Ishikawa (cell line): ENCODE measurements at regions not wholly inside any gene's neighbourhood (a gene's known extent, or its start where the extent isn't known, plus 50 kb on each side); places are given as distances from the start of the nearest gene placed in this dataset.
A peak's percentile ranks its signal among the peaks of the same experiment; 100 is the strongest.

Source experiments
- CEBPB ChIP-seq: IDR thresholded peaks from 2 replicates; pipeline ENCODE4 v1.6.1; 2012
- CREB1 ChIP-seq: IDR thresholded peaks from 2 replicates; pipeline ENCODE4 v1.6.1; 2012; ENCODE audit warnings: low read depth
- EGR1 ChIP-seq: IDR thresholded peaks from 2 replicates; pipeline ENCODE4 v1.6.1; 2012
- EP300 ChIP-seq: IDR thresholded peaks from 2 replicates; pipeline ENCODE4 v1.6.1; 2012; ENCODE audit warnings: borderline replicate concordance
- FOXM1 ChIP-seq: IDR thresholded peaks from 2 replicates; pipeline ENCODE4 v1.6.1; 2012; ENCODE audit warnings: low read depth, borderline replicate concordance
- NFIC ChIP-seq: IDR thresholded peaks from 2 replicates; pipeline ENCODE4 v1.6.1; 2012
- RAD21 ChIP-seq: IDR thresholded peaks from 2 replicates; pipeline ENCODE4 v1.6.1; 2012; ENCODE audit warnings: low read depth
- TAF1 ChIP-seq: IDR thresholded peaks from 2 replicates; pipeline ENCODE4 v1.6.1; 2012; ENCODE audit warnings: low read depth, mild to moderate bottlenecking
- TCF12 ChIP-seq: IDR thresholded peaks from 2 replicates; pipeline ENCODE4 v1.6.1; 2012; ENCODE audit warnings: low read depth
- TEAD4 ChIP-seq: IDR thresholded peaks from 2 replicates; pipeline ENCODE4 v1.6.1; 2012
- YY1 ChIP-seq: IDR thresholded peaks from 2 replicates; pipeline ENCODE4 v1.6.1; 2012; ENCODE audit warnings: low read depth
- ZBTB7A ChIP-seq: IDR thresholded peaks from 2 replicates; pipeline ENCODE4 v1.6.1; 2012; ENCODE audit warnings: low read depth
- TF ChIP-seq, protein P1 (sequence below): IDR thresholded peaks from 2 replicates; pipeline ENCODE4 v1.6.1; 2012; ENCODE audit warnings: low read depth, mild to moderate bottlenecking
- TF ChIP-seq, protein P2 (sequence below): IDR thresholded peaks from 2 replicates; pipeline ENCODE4 v1.6.1; 2012
- TF ChIP-seq, protein P3 (sequence below): IDR thresholded peaks from 2 replicates; pipeline ENCODE4 v1.6.1; 2012

DNA sequence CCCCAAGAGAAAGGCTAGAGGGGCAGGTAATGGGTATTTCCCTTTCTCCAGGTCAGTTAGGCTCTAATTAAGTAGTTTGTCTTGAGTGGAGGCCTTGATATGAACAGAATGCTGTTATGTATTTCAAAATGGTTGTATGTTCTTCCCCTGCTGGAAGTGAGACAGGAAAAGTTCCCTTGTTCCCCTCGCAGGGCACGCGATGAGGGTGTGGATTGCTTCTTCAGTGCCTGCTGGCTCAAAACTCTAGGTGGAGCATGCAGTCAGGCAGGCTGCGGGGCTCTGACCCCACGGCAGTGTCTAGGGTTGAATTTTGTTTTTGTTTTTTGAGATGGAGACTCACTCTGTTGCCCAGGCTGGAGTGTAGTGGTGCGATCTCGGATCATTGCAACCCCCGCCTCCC lies 110.4 kb upstream of the XIST start:
- TF ChIP-seq, protein P1, sequence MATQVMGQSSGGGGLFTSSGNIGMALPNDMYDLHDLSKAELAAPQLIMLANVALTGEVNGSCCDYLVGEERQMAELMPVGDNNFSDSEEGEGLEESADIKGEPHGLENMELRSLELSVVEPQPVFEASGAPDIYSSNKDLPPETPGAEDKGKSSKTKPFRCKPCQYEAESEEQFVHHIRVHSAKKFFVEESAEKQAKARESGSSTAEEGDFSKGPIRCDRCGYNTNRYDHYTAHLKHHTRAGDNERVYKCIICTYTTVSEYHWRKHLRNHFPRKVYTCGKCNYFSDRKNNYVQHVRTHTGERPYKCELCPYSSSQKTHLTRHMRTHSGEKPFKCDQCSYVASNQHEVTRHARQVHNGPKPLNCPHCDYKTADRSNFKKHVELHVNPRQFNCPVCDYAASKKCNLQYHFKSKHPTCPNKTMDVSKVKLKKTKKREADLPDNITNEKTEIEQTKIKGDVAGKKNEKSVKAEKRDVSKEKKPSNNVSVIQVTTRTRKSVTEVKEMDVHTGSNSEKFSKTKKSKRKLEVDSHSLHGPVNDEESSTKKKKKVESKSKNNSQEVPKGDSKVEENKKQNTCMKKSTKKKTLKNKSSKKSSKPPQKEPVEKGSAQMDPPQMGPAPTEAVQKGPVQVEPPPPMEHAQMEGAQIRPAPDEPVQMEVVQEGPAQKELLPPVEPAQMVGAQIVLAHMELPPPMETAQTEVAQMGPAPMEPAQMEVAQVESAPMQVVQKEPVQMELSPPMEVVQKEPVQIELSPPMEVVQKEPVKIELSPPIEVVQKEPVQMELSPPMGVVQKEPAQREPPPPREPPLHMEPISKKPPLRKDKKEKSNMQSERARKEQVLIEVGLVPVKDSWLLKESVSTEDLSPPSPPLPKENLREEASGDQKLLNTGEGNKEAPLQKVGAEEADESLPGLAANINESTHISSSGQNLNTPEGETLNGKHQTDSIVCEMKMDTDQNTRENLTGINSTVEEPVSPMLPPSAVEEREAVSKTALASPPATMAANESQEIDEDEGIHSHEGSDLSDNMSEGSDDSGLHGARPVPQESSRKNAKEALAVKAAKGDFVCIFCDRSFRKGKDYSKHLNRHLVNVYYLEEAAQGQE: no peak
- no peak for TF ChIP-seq TEAD4
- TF ChIP-seq, protein P2, sequence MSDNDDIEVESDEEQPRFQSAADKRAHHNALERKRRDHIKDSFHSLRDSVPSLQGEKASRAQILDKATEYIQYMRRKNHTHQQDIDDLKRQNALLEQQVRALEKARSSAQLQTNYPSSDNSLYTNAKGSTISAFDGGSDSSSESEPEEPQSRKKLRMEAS: no peak
- TF ChIP-seq NFIC: no peak

DNA sequence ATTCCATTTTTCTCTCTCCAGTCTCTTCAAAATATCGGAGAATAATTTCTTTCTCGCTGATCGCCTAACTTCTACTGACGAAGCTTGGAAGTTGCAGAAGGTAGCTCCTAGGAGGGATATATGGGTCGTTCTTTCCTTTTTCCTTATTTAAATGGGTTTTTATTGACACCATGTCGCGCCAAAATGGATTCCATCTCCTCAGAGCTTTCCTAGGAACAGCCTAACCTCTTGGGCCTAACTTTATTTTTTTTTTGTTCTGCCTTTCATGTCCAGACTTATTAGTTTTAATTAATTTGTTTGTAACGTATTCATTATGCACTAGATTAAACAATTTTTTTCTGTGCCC lies 92.0 kb upstream of the XIST start:
- TF ChIP-seq, protein P3, sequence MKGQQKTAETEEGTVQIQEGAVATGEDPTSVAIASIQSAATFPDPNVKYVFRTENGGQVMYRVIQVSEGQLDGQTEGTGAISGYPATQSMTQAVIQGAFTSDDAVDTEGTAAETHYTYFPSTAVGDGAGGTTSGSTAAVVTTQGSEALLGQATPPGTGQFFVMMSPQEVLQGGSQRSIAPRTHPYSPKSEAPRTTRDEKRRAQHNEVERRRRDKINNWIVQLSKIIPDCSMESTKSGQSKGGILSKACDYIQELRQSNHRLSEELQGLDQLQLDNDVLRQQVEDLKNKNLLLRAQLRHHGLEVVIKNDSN: no peak
- TF ChIP-seq CREB1 (no peak), YY1 (no peak), EGR1 (no peak), TAF1 (no peak), TEAD4 (no peak), RAD21 (no peak), ZBTB7A (no peak), NFIC (no peak), TCF12 (no peak), EP300 (no peak), CEBPB (no peak)
- TF ChIP-seq, protein P2: no peak
- TF ChIP-seq, protein P1: no peak

DNA sequence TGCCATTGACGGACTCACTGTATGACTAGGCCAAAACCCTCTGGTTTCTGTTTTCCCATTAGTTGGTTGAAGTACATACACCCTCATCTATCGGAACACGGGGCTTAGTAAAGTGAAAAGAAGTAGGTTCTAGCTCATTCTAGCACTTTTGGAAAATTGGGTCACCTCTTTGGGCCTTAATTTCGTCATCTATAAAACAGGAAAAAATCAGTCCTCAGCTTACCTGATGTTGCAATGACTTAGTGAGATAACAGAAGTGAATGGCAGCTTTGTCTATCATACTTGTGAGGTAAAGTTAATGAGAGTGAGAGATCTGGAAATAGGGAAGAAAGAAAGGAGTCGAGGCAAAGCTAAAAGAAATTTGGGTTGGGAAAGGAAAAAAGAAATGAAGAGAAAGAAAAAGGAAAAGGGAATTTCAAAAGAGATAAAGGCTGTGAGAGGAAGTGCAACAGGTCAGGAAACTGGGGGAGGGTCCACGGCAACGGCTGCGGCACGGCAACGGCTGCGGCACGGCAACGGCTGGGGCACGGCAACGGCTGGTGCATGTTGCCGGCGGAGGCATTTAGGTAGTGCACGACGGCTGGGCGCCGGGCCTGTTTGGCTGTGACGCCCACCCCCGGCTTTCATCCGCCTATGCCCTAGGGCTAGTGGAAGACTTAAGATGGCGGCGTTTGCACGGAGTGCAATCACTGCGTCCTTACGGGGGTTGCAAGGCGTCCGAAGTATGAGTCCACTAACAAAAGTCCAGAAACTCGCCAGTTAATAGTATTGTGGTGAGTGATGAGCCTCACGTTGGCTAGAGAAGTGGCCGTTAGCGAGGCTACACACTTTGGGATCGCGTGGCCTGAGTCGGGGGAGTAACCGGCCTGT lies 91.4 kb upstream of the XIST start:
- TF ChIP-seq EP300 (peak; percentile 20; the same call in 1 of the 2 replicates), TAF1 (peak; percentile 86), CREB1 (no peak), FOXM1 (no peak), ZBTB7A (no peak), EGR1 (peak; percentile 92), CEBPB (no peak), TEAD4 (peak; percentile 41), TCF12 (peak; percentile 66; the same call in 1 of the 2 replicates), NFIC (no peak), YY1 (peak; percentile 92), RAD21 (peak; percentile 4; the same call in 1 of the 2 replicates)
- TF ChIP-seq, protein P1: no peak
- TF ChIP-seq, protein P3: peak; percentile 53; the same call in 1 of the 2 replicates
- TF ChIP-seq, protein P2: peak; percentile 75

DNA sequence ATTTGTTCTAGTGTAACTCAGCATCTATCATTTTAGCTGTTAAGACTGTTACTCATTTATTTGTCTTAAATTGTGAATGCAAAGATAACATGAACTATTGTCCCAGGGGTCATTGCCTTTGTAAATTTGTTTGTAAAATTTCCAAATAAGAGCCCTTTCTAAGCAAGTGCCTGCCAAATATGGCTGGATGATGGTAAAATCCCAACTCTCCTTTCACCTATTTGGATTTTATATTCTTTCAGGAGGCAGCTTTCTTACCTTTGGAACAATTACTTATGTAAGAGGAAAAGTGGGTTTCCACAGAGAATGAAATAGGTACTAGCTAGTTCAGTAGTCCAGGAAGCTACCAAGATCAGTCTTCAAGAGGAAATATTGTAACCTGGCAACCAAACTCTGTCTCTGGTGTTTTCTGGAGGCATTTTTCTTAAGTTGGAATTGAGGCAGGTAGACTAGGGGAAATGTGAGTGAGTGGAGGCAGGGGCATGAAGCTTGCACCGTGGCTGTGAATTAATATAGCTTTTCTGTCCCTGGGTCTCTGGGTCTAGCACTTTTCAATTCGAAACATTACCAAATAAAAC lies 88.5 kb upstream of the XIST start:
- no peak for TF ChIP-seq YY1
- TF ChIP-seq, protein P2: no peak
- TF ChIP-seq, protein P3: no peak
- no peak for TF ChIP-seq TAF1
- no peak for TF ChIP-seq CREB1
- TF ChIP-seq ZBTB7A: no peak
- no peak for TF ChIP-seq FOXM1
